NCI-H460 (cell line): ENCODE measurements at regions not wholly inside any gene's neighbourhood (a gene's known extent, or its start where the extent isn't known, plus 50 kb on each side); places are given as distances from the start of the nearest gene placed in this dataset.
"Not testable (repeated sequence)": the region's sequence is repeated elsewhere in the genome, so short reads cannot be mapped to it uniquely, and the experiment has no call there.

ENCODE experiments used
- DNase-seq: peaks from one replicate; pipeline ENCODE4 v3.0.0-alpha.2; 2016; ENCODE audit warnings: low read depth; ENCODE audit errors: extremely low read depth

- DNase-seq: no peak
Observed at GRCh38 chr13:84831666-84832657, 949.7 kb upstream of the SLITRK1 start.

- no peak for DNase-seq
Observed at GRCh38 chr13:84823528-84823927, 941.3 kb upstream of the SLITRK1 start.

- no peak for DNase-seq
Observed at GRCh38 chr13:84821261-84821660, 939.0 kb upstream of the SLITRK1 start.

GRCh38 chr13:84816567-84817105 is 934.4 kb upstream of the SLITRK1 start:
- DNase-seq: no peak

GRCh38 chr13:84812789-84813188 is 930.5 kb upstream of the SLITRK1 start:
- no peak for DNase-seq

GRCh38 chr13:84812078-84812477 is 929.8 kb upstream of the SLITRK1 start:
- no peak for DNase-seq

GRCh38 chr13:84810781-84811180 is 928.5 kb upstream of the SLITRK1 start:
- no peak for DNase-seq

- no peak for DNase-seq
Observed at GRCh38 chr13:84802073-84802472, 919.8 kb upstream of the SLITRK1 start.

- no peak for DNase-seq
Observed at GRCh38 chr13:84784443-84785153, 902.3 kb upstream of the SLITRK1 start.

GRCh38 chr13:84777316-84777715 is 895.0 kb upstream of the SLITRK1 start:
- DNase-seq: no peak

GRCh38 chr13:84776593-84776992 is 894.3 kb upstream of the SLITRK1 start:
- DNase-seq: no peak

- not testable (repeated sequence) for DNase-seq
Observed at GRCh38 chr13:84775920-84776319, 893.6 kb upstream of the SLITRK1 start.

- no peak for DNase-seq
Observed at GRCh38 chr13:84774111-84774510, 891.8 kb upstream of the SLITRK1 start.

GRCh38 chr13:84760956-84761355 is 878.7 kb upstream of the SLITRK1 start:
- no peak for DNase-seq

GRCh38 chr13:84749126-84749525 is 866.9 kb upstream of the SLITRK1 start:
- DNase-seq: no peak

GRCh38 chr13:84745051-84745551 is 862.8 kb upstream of the SLITRK1 start:
- no peak for DNase-seq

GRCh38 chr13:84744203-84744602 is 861.9 kb upstream of the SLITRK1 start:
- no peak for DNase-seq

GRCh38 chr13:84741253-84741652 is 859.0 kb upstream of the SLITRK1 start:
- DNase-seq: no peak

- DNase-seq: no peak
Observed at GRCh38 chr13:84739021-84739420, 856.7 kb upstream of the SLITRK1 start.

- no peak for DNase-seq
Observed at GRCh38 chr13:84737661-84738060, 855.4 kb upstream of the SLITRK1 start.

- no peak for DNase-seq
Observed at GRCh38 chr13:84730376-84730775, 848.1 kb upstream of the SLITRK1 start.
